ENCODE measurements at regions not wholly inside any gene's neighbourhood (a gene's known extent, or its start where the extent isn't known, plus 50 kb on each side); places are given as distances from the start of the nearest gene placed in this dataset.
"Not testable (repeated sequence)": the region's sequence is repeated elsewhere in the genome, so short reads cannot be mapped to it uniquely, and the experiment has no call there.

- DNase-seq = no peak
Observed at GRCh38 chr5:159543326-159543725, 213.0 kb upstream of the IL12B start.

- no peak for DNase-seq
Observed at GRCh38 chr5:159545156-159545555, 214.9 kb upstream of the IL12B start.

DNA sequence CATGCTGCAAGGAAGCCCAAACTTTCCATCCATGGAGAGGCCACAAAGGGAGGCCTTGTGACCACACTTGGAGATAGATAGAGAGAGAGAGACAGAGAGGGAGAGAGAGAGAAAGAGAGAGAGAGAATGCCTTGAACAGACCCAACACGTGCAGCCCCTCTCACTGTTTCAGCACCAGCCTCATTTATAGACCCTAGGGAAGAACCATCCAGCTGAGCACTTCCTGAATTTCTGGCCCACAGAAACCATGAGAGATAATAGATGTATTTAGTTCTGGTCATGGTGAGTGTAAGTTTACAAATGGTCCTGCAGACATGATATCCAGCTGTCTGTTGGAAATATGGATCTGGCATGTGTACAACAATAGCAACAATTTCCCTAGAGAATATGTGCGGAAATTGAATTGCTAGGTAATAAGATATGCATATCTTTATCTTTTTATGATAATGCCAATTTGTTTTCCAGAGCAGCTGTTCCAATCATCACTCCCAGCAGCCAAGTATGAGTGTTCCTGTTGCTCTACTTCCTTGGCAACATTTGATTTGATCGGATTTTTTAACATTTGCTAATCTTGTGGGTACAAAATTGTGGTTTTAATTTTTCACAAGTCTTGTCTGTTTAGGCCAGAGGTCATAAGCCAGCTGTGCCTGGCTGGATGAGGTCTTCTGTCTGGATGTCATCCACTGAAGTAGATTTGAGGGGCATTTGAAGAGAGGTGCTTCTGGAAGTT, 217.3 kb upstream of the IL12B start:
- DNase-seq = no peak

- DNase-seq = no peak
Observed at GRCh38 chr5:159548517-159548916, 218.2 kb upstream of the IL12B start.

DNA sequence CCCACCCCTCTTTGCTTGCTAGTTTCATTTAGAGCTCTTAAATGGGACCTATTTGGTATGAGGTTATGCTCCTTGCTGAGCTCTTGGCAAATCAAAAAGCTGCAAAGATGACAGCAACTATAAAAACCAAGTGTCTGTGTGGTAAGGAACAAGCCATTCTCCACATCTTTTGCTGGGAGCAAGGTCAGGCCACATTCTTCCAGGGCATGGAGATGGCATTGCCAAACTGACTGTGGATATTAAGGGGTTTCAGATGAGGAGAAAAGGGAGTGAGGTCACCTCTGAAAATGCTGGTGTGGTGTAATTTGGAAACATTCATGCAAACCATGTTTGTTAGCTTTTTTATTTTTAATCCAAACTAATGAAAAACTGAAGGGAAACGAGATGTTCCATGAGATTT, 218.8 kb upstream of the IL12B start:
- DNase-seq = no peak

GRCh38 chr5:159550951-159551350, 220.7 kb upstream of the IL12B start:
- no peak for DNase-seq

GRCh38 chr5:159552751-159553150, 222.5 kb upstream of the IL12B start:
- DNase-seq = no peak

DNA sequence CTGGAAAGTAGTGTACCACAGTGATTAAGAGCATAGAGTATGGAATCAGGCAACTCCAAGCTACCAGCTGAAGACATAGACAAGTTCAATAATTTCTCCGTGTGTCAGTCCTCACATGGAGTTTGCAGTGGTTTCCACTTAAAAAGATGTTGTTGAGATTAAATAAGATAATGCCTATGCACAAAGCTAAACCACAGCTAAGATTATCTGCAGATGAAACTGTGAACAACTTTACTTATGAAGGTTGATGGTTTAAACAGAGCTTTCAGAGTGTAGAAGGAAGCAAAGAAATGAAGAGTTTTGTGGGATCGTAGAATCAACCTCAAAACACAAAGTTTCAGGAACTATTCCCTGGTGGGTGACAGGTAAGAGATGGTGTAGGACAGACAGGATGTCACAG, 223.5 kb upstream of the IL12B start:
- no peak for DNase-seq

GRCh38 chr5:159555084-159555483, 224.8 kb upstream of the IL12B start:
- DNase-seq = no peak

GRCh38 chr5:159559337-159559736, 229.1 kb upstream of the IL12B start:
- DNase-seq = no peak

- no peak for DNase-seq
Observed at GRCh38 chr5:159560088-159560487, 229.8 kb upstream of the IL12B start.

DNA sequence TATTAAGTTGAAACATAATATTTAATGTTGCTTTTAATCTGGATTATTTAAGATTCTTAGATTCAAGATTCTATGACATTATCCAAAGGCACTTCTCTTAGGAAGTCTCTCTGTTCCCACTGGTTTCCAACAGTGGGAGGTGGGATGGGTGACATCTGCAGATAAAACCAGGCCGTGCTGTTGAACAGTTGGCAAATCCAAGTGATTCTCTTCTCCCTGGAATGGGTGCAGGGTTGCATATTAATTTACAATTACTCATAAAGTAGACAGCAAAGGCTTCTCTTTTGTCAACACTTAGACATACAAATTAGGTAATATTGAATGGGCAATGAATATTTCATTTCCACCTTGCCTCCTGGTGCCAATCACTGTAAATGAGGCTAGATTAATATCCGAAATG, 233.7 kb upstream of the IL12B start:
- no peak for DNase-seq

DNA sequence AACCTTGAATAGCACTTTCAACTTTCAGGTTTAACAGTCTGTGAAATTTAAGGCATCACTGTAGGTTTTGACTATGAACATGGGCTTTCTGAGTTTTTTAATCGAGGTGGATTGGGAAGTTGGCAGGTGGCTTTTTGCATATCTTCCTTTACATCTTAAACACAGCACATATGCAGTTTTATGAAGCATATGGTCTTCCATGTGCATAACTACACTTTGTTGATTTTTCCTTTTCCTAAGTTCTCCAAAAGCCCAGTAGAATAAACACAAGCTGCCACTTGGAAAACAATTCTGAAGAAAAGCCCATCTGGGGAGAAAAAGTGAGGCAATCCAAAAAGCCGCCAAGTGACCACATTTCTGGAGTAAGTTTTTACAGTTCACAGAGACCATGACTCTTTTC, 236.5 kb upstream of the IL12B start:
- no peak for DNase-seq

DNA sequence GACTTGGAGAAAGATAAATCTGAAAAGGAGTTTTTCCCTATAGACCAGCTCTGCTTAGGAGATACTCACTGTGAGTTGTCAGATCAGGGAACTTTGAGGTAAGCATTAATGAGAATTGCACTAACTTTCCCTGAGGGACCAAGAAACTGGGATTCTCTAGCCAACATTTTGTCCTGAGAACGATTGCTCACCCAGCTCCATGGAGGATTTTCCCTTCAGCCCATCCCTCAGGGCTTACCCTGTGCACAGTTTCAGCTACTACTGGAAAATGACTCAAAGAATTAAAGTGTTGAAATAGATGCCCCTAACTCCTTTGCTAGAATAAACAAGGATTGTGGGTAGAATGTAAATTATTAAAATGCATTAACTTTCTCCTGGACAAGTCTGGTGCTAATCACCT, 237.2 kb upstream of the IL12B start:
- DNase-seq = no peak

DNA sequence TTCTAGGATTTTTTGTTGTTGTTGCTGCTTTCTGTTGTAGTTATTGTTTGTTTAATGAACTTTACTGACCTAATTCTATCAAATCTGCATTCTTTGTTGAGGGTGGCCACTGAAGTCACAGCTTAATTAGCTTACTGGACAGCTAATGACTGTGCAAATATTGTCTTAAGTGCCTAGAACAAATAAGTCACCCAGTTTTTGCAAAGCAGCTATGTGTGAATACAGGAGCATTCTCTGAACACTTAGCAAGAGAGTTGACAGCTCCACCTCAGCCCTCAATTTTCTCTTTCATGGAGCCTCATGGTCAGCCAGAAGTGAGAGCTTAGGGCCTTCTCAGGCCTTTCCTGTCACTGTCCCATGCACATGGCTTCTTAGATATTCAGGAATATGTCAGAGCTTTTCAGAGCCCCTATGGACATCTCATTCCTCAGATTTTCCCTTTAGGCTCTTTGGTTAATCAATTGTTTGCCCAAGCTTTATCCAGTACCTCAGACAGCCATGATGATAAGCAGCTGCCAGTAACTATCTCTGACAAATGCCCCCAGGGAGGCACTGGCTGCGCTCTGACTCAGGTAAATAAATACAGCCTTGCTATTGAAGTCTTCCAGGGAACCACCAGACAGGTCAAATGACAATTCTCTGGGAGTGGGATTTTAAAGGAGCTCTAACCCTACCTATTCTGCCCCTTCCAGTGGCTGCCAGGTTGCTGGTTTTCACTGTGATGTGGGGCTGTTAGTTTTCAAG, 241.4 kb upstream of the IL12B start:
- DNase-seq = no peak

DNA sequence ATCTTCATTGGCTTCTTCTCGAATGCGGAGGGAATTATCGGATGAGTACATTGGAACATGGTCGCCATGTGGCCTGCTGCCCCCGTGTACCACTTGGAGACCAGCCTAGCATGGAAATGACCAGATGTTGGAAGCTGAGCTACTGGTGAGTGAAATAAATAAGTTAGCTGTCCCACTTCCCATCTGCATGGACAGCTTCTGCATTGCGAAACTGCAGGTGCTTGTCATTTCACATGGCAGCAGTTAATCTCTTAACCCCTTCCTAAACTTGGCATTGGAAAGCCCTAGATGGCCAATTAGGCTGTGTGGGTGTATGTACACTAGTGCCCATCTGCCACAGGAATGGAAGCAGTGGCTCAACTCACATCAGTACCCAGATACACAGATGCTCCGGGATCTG, 246.6 kb upstream of the IL12B start:
- no peak for DNase-seq

DNA sequence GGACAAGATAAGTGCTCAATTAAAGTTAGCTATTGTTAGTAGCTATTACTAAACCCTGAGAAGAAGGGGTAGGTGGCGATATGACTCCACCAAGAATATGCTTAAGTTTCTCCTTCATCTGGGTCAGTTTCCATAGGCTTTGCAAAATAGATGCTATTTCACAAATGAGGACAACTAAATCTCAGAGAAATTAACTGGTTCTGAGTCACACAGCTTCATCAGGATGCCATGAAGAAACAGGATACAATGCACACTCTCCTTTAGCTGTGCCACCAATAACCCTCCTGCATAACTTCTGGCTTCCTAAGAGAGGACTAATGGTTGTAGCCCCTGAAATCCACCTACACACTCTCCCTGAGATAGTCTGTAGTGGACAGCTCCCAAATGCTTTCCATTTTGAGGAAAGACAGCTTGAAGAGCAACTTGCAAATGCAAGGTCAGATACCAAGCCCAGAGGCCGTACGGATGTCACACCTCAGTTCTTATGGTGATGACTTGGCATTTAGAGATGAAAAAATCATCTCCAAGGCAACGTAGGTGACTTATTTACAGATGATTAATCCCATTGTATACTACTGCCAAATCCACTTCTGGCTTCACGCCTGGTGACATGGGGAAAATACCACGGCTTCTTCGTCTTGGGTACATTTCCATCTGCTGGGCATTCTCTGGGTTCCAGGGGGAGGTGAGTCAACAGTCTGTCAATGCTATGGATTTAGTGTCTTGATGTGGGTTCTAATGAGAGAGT, 251.4 kb upstream of the IL12B start:
- no peak for DNase-seq

DNA sequence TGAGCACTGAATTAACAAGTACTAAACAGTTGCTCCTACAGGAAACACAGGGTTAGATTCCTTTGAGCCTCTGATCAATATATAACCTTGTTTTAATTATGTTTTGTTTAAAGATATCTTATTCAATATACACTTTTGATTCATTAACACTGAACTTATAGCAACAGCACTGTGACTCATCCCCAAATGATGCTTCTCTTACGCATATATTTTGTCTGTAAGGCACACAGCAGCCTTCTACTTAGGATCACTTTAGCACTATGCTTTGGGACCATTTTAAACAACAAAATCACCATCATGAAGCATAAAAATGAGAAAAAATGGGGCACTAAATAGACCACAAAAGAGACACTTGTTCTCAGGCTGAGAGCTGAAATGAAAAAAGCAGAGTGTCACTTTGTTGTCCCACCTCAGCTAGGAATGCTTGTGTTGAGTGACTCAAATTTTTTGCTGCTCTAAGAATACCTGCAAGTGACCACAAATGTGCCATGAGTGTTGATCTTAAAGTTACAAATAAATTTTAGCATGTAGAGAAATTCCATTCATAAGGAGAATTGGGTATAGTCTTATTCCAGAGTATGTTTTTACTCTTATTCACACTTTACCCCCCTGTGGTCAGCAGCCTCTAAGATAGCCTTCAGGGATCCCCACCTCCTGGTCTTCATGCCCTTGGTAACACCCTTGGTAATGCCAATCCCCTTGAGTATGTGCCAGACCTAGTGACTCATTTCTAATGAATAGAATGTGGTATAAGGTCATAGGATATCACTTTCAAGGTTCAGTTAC, 252.7 kb upstream of the IL12B start:
- no peak for DNase-seq

DNA sequence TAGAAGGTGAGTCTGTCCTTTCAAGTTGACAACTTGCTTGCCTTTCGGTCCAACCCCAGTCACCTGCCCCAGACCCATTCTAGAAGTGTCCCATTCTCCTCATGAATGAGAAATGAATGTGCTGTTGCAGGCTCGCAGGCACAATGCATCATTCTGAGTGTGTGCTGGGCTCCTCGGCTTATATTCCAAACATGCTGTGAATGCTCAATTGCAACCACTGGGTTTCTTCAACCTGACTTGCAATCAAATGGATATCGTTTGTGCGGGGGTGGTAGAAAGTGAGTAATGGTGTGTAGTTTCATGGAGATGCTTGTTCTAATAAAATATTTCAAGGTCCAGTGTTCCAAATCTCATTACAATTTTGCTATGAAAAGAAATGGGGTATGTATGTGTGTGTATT, 256.6 kb upstream of the IL12B start:
- no peak for DNase-seq

- no peak for DNase-seq
Observed at GRCh38 chr5:159588941-159589340, 258.7 kb upstream of the IL12B start.

DNA sequence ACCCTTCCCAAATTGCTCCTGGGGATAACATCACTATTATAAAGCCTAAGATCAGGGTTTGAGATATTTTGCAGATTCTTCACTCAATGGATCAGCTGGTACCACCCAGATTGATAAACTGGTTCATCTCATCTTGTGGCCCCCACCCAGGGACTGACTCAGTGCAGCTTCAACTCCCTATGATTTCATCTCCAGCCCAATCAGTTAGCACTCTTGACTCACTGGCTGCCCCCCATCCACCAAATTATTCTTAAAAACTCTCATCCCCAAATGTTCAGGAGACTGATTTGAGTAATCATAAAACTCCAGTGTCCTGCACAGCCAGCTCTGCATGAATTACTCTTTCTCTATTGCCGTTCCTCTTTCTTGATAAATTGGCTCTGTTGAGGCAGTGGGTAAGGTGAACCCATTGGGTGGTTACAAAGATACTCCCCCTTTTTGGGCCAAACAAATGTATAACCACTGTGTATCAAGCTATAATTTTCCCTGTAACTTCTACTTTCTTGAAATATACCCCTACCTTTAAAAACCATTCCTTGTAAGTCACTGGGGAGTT, 263.3 kb upstream of the IL12B start:
- no peak for DNase-seq

DNA sequence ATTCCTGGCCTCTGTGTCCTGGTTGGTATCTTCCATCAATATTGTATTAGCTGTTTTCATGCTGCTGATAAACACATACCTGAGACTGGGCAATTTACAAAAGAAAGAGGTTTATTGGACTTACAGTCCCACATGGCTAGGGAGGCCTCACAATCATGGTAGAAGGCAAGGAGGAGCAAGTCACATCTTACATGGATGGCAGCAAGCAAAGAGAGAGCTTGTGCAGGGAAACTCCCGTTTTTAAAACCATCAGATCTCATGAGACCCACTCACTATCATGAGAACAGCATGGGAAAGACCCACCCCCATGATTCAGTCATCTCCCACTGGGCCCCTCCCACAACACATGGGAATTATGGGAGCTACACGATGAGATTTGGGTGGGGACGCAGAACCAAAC, 265.3 kb upstream of the IL12B start:
- not testable (repeated sequence) for DNase-seq

DNA sequence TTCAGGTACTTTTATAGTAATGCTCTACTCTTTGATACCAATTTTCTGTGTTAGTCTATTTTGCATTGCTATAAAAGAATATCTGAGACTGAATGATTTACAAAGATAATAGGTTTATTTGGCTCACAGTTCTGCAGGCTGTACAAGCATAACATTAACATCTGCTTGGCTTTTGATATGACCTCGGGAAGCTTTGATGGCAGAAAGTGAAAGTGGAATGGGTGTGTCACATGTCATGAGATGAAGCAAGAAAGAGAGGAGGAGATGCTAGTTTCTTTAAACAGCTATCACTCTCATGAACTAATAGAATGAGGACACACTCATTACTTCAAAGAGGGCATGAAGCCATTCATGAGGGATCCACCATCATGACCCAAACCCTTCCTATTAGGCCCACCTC, 270.9 kb upstream of the IL12B start:
- DNase-seq = no peak
